Endothelial cell of umbilical vein (primary cell): ENCODE measurements at regions not wholly inside any gene's neighbourhood (a gene's known extent, or its start where the extent isn't known, plus 50 kb on each side); places are given as distances from the start of the nearest gene placed in this dataset.

ENCODE experiments used
- BruUV-seq: library from RNA; stranded (reverse); fragments of 400-500 nt; replicated peaks from 2 replicates; lab custom pipeline; 2021; lab: Mats Ljungman, UMichigan
- CTCF ChIA-PET: fragments of 300-600, 350-600 bp; sonication (Branson Sonifier 250); formaldehyde crosslinking; loops from one replicate; lab custom pipeline; 2021; ENCODE audit warnings: antibody characterized with exemption, inconsistent platforms; lab: Charles Lee
- POLR2A ChIA-PET: fragments of 300-600, 350-600 bp; sonication (Branson Sonifier 250); formaldehyde crosslinking; loops from one replicate; lab custom pipeline; 2021; ENCODE audit warnings: antibody characterized with exemption, inconsistent platforms; lab: Charles Lee
- DNase-seq: peaks from one replicate; pipeline ENCODE4 v3.0.0-alpha.2; 2011; ENCODE audit warnings: low read depth, low spot score
- FAIRE-seq: peaks from 2 replicates; lab custom pipeline; 2011; peaks lifted over from hg19 to GRCh38; lab: Jason Lieb, UNC
- H2AFZ ChIP-seq: 2 replicates; pipeline ENCODE4 v1.6.0; 2012; ENCODE audit warnings: low read depth, low read length, control low read depth, inconsistent platforms
- H3K27ac ChIP-seq: 2 replicates; pipeline ENCODE4 v1.5.1; 2011; ENCODE audit warnings: low read depth, mild to moderate bottlenecking, control low read depth, low read length, moderate library complexity; ENCODE audit not compliant: insufficient read depth
- H3K27me3 ChIP-seq, 2 experiments: 2 replicates each; pipeline versions ENCODE4 v1.6.0 to v1.6.1; 2011; ENCODE audit warnings: low read length in 2 of 2, mixed read lengths in 1 of 2; ENCODE audit not compliant: control insufficient read depth in 2 of 2, insufficient read depth in 2 of 2
- H3K36me3 ChIP-seq, 2 experiments: 2 replicates in 1 of 2; 3 replicates in 1 of 2; pipeline ENCODE4 v1.5.1; 2011; ENCODE audit warnings: low read length in 2 of 2, mild to moderate bottlenecking in 1 of 2, moderate library complexity in 1 of 2; ENCODE audit not compliant: control insufficient read depth in 2 of 2, insufficient read depth in 2 of 2; ENCODE audit errors: extremely low read depth in 1 of 2
- H3K4me1 ChIP-seq: 3 replicates; pipeline ENCODE4 v1.5.1; 2011; ENCODE audit warnings: mild to moderate bottlenecking, low read length; ENCODE audit not compliant: control insufficient read depth, insufficient read depth; ENCODE audit errors: extremely low read depth
- H3K4me2 ChIP-seq: 2 replicates; pipeline ENCODE4 v1.6.1; 2011; ENCODE audit warnings: low read length, control low read depth, mixed read lengths; ENCODE audit not compliant: insufficient read depth
- H3K4me3 ChIP-seq, 3 experiments: fragments of 200-600 bp in 1 of 3; sonication (generic), shearing (Covaris generic) in 1 of 3; replicated peaks in 1 of 3; 2 replicates each; pipeline ENCODE4 v1.5.1; 2011 to 2016; ENCODE audit warnings: control low read depth in 3 of 3, low read length in 3 of 3, mild to moderate bottlenecking in 2 of 3, inconsistent platforms in 1 of 3, low read depth in 1 of 3, moderate library complexity in 1 of 3; ENCODE audit not compliant: insufficient read depth in 1 of 3
- H3K79me2 ChIP-seq: 2 replicates; pipeline ENCODE4 v1.6.0; 2012; ENCODE audit warnings: low read length, inconsistent platforms; ENCODE audit not compliant: control insufficient read depth, insufficient read depth
- H3K9ac ChIP-seq: replicated peaks from 2 replicates; pipeline ENCODE3; 2011; ENCODE audit warnings: low read length, control low read depth; ENCODE audit not compliant: insufficient read depth; ENCODE audit errors: extremely low read depth
- H3K9me1 ChIP-seq: replicated peaks from 3 replicates; pipeline ENCODE4 v1.6.0; 2011; ENCODE audit warnings: mild to moderate bottlenecking, low read length; ENCODE audit not compliant: control insufficient read depth, insufficient read depth; ENCODE audit errors: extremely low read depth
- H3K9me3 ChIP-seq: replicated peaks from 2 replicates; pipeline ENCODE4 v1.5.1; 2012; ENCODE audit warnings: low read length, inconsistent platforms; ENCODE audit not compliant: control insufficient read depth, insufficient read depth
- H4K20me1 ChIP-seq: replicated peaks from 2 replicates; pipeline ENCODE3; 2011; ENCODE audit warnings: mild to moderate bottlenecking, low read length; ENCODE audit not compliant: control insufficient read depth, insufficient read depth; ENCODE audit errors: extremely low read depth
- MYC ChIP-seq: IDR thresholded peaks from one replicate; pipeline ENCODE4 v1.6.1; 2011; ENCODE audit warnings: mild to moderate bottlenecking, low read depth, low read length
- dilution Hi-C: fragments of 300-500 bp; cut with MboI; formaldehyde crosslinking; loops from one replicate; pipeline ENCODE4 v1.15.0; 2019; ENCODE audit warnings: low sequenced_read_pairs; ENCODE audit not compliant: extremely low pct_ligation_motif_present
- intact Hi-C: fragments of 100-400 bp; cut with micrococcal nuclease; formaldehyde crosslinking; loops from one replicate; pipeline ENCODE4 v1.10.0; 2022
- TF ChIP-seq, protein P1 (sequence below), 2 donors: IDR thresholded peaks; 1 replicate in 1 of 2; 2 replicates in 1 of 2; pipeline ENCODE4 v1.5.1; 2011; ENCODE audit warnings: low read length in 2 of 2, mild to moderate bottlenecking in 2 of 2, moderate library complexity in 2 of 2, control low read depth in 1 of 2, inconsistent platforms in 1 of 2, low read depth in 1 of 2; ENCODE audit not compliant: insufficient read depth in 1 of 2; ENCODE audit errors: extremely low read depth in 1 of 2
- TF ChIP-seq, protein P2 (sequence below): IDR thresholded peaks from 2 replicates; pipeline ENCODE4 v1.6.1; 2011; ENCODE audit not compliant: insufficient read depth, insufficient read length

- BruUV-seq = no TSS peak
- Histone ChIP-seq H3K79me2 (no peaks in the 10 kb centered on the region), H4K20me1 (no peaks in the 10 kb centered on the region), H3K27me3 (peaks cover 0 to 4% of the 10 kb centered on the region in 2 experiments), H3K4me3 (no peak overlapping the region), H3K4me2 (peak overlapping the region; percentile 6), H3K27ac (no peak overlapping the region), H3K9me3 (no peaks in the 10 kb centered on the region), H3K4me1 (peaks cover 14% of the 10 kb centered on the region), H3K36me3 (no peaks in the 10 kb centered on the region), H3K9ac (no peak overlapping the region), H2AFZ (peak overlapping the region; percentile 60), H3K9me1 (no peaks in the 10 kb centered on the region)
- ChIA-PET CTCF (interaction anchor here (0.8 to 2.7 kb wide), 14 partner anchors 8 to 286 kb away, joined by 3 to 8 read pairs (median 4); partner anchors contain the start of genes ZNF181 and ZNF599), POLR2A (no interaction called here)
- TF ChIP-seq MYC = no peak
- TF ChIP-seq, protein P1, sequence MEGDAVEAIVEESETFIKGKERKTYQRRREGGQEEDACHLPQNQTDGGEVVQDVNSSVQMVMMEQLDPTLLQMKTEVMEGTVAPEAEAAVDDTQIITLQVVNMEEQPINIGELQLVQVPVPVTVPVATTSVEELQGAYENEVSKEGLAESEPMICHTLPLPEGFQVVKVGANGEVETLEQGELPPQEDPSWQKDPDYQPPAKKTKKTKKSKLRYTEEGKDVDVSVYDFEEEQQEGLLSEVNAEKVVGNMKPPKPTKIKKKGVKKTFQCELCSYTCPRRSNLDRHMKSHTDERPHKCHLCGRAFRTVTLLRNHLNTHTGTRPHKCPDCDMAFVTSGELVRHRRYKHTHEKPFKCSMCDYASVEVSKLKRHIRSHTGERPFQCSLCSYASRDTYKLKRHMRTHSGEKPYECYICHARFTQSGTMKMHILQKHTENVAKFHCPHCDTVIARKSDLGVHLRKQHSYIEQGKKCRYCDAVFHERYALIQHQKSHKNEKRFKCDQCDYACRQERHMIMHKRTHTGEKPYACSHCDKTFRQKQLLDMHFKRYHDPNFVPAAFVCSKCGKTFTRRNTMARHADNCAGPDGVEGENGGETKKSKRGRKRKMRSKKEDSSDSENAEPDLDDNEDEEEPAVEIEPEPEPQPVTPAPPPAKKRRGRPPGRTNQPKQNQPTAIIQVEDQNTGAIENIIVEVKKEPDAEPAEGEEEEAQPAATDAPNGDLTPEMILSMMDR (IDR thresholded peaks at IDR 0.05; ENCODE audit: extremely low read depth in 1 of 2, insufficient read depth in 1 of 2, low read depth in 1 of 2, low read length in 2 of 2) = peak; percentile 33 to 59
- dilution Hi-C loops = no loop called here
- FAIRE-seq = no peak
- intact Hi-C loops = loop anchor here (2.0 kb wide), 2 partner anchors 124 to 174 kb away; no protein-coding TSS in a partner anchor
- DNase-seq = peak; percentile 21
Measured at GRCh38 chr19:34838753-34839431, 65.9 kb upstream of the ZNF599 start.

DNA sequence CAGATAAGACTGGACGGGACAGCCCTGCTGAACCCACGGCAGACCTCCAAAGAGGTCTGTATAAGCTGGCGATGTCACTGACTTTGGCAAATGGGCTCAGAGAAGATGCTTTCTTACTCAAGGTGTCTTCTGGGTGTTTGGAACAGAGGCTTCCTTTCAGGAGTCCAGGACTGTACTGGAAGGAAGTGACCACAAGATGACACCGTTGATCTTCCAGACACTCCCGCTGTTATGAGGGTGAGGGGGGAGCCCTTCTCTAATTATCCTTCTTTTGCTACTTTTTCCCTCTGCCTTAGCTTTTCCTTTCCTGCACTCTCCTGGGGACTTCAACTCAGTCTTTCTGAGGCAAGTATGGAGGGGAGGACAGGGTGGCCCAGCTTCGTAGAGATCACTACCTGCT is 65.2 kb upstream of the ZNF599 start:
- peaks cover 0 to 4% of the 10 kb centered on the region in 2 experiments for H3K27me3 ChIP-seq
- peak overlapping the region; percentile 6 for H2AFZ ChIP-seq
- TF ChIP-seq, protein P1 (IDR thresholded peaks at IDR 0.05; ENCODE audit: extremely low read depth in 1 of 2, insufficient read depth in 1 of 2, low read depth in 1 of 2, low read length in 2 of 2) = peak in 1 of 2 donors; percentile 7
- TF ChIP-seq, protein P2, sequence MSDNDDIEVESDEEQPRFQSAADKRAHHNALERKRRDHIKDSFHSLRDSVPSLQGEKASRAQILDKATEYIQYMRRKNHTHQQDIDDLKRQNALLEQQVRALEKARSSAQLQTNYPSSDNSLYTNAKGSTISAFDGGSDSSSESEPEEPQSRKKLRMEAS = no peak
- no peak for FAIRE-seq
- no peaks in the 10 kb centered on the region for H3K79me2 ChIP-seq
- dilution Hi-C loops (no loop called here), intact Hi-C loops (loop anchor here (2.0 kb wide), 2 partner anchors 125 to 175 kb away; no protein-coding TSS in a partner anchor)
- no peaks in the 10 kb centered on the region for H4K20me1 ChIP-seq
- H3K4me1 ChIP-seq = peaks cover 14% of the 10 kb centered on the region
- no peak overlapping the region for H3K27ac ChIP-seq
- H3K4me3 ChIP-seq = no peak overlapping the region
- H3K4me2 ChIP-seq = peak overlapping the region; percentile 6
- no peaks in the 10 kb centered on the region for H3K9me3 ChIP-seq
- no peaks in the 10 kb centered on the region for H3K36me3 ChIP-seq
- ChIA-PET POLR2A (no interaction called here), CTCF (interaction anchor here (0.9 to 2.7 kb wide), 14 partner anchors 9 to 286 kb away, joined by 3 to 8 read pairs (median 4); partner anchors contain the start of genes ZNF181 and ZNF599)
- H3K9ac ChIP-seq = no peak overlapping the region
- BruUV-seq = no TSS peak
- DNase-seq = peak; percentile 10
- no peaks in the 10 kb centered on the region for H3K9me1 ChIP-seq
